Body of pancreas (tissue), 4 donors: ENCODE measurements at regions not wholly inside any gene's neighbourhood (a gene's known extent, or its start where the extent isn't known, plus 50 kb on each side); places are given as distances from the start of the nearest gene placed in this dataset.

ENCODE experiments used
- ATAC-seq: fragments of 150-250 bp; one replicate; pipeline ENCODE4 v1.9.1; 2016
- DNase-seq, 4 donors: peaks; one replicate each; pipeline ENCODE4 v3.0.0-alpha.2; 2019
- H3K27ac ChIP-seq, 4 donors: fragments of 200-600 bp; sonication (generic); 1 replicate in 3 of 4; 2 replicates in 1 of 4; pipeline versions ENCODE4 v1.5.1 to v1.6.1; 2016 to 2019; ENCODE audit warnings: mild to moderate bottlenecking in 1 of 4, mixed read lengths in 1 of 4, moderate library complexity in 1 of 4
- H3K27me3 ChIP-seq, 2 donors: fragments of 200-600 bp; sonication (generic); one replicate each; pipeline ENCODE4 v1.6.0; 2016; ENCODE audit warnings: mild to moderate bottlenecking in 1 of 2
- H3K36me3 ChIP-seq, 2 donors: fragments of 200-600 bp; sonication (generic); replicated peaks in 1 of 2; 2 replicates each; pipeline ENCODE4 v1.5.1; 2016; ENCODE audit warnings: low read depth in 2 of 2; ENCODE audit not compliant: insufficient read depth in 1 of 2
- H3K4me1 ChIP-seq: fragments of 200-600 bp; sonication (generic); one replicate; pipeline ENCODE4 v1.6.0; 2016
- H3K4me3 ChIP-seq, 2 donors: fragments of 200-600 bp; sonication (generic); 1 replicate in 1 of 2; 2 replicates in 1 of 2; pipeline ENCODE4 v1.5.1; 2016 to 2019
- H3K9me3 ChIP-seq, 3 donors: fragments of 200-600 bp; sonication (generic); 1 replicate in 2 of 3; 2 replicates in 1 of 3; pipeline ENCODE4 v1.5.1; 2016
- CTCF ChIP-seq, 7 experiments: fragments of 450-650 bp in 4 of 7; fragments of 200-600 bp in 3 of 7; sonication (generic) in 3 of 7; IDR thresholded peaks; one replicate each; pipeline ENCODE4 v1.5.1; 2016 to 2019; ENCODE audit warnings: antibody characterized with exemption in 7 of 7
- POLR2A ChIP-seq, 3 donors: fragments of 450-650 bp; IDR thresholded peaks; one replicate each; pipeline ENCODE4 v1.6.1; 2016; ENCODE audit warnings: antibody characterized with exemption in 3 of 3, mild to moderate bottlenecking in 2 of 3
- WGBS, 2 donors: methylation state at CpG; one replicate each; pipeline ENCODE4 v1.1.5; 2017; 5-methylcytosine and 5-hydroxymethylcytosine counted together
- intact Hi-C: fragments of 100-400 bp; cut with DNase I; formaldehyde crosslinking; loops from one replicate; pipeline ENCODE4 v1.15.1; 2023

GRCh38 chr3:150136242-150136641 lies 165.5 kb upstream of the PFN2 start:
- DNase-seq, result no peak
- Histone ChIP-seq H3K27ac (no peak overlapping the region), H3K4me3 (no peak overlapping the region), H3K9me3 (no peaks in the 10 kb centered on the region), H3K27me3 (no peaks in the 10 kb centered on the region), H3K4me1 (no peaks in the 10 kb centered on the region), H3K36me3 (no peaks in the 10 kb centered on the region)
- intact Hi-C loops, result no loop called here
- TF ChIP-seq CTCF (IDR thresholded peaks at IDR 0.05), result no peak
- TF ChIP-seq POLR2A (IDR thresholded peaks at IDR 0.05), result no peak
- ATAC-seq, result no peak

- TF ChIP-seq POLR2A (IDR thresholded peaks at IDR 0.05) (no peak), CTCF (IDR thresholded peaks at IDR 0.05) (no peak)
- WGBS, 2 donors, result 75 to 87% methylated on average over 1 of the region's 1 CpG
- no peaks in the 10 kb centered on the region for H3K4me1 ChIP-seq
- no peak overlapping the region for H3K4me3 ChIP-seq
- H3K27ac ChIP-seq, result no peak overlapping the region
- ATAC-seq (no peak), DNase-seq (no peak)
- no peaks in the 10 kb centered on the region for H3K36me3 ChIP-seq
- no peaks in the 10 kb centered on the region for H3K9me3 ChIP-seq
- intact Hi-C loops, result no loop called here
- H3K27me3 ChIP-seq, result no peaks in the 10 kb centered on the region
Measured at GRCh38 chr3:150135287-150135721, 164.6 kb upstream of the PFN2 start.

GRCh38 chr3:150133293-150133692 lies 162.6 kb upstream of the PFN2 start:
- no peaks in the 10 kb centered on the region for H3K36me3 ChIP-seq
- DNase-seq (no peak), ATAC-seq (no peak)
- H3K4me1 ChIP-seq, result no peaks in the 10 kb centered on the region
- no peak overlapping the region for H3K27ac ChIP-seq
- no peak overlapping the region for H3K4me3 ChIP-seq
- H3K9me3 ChIP-seq, result no peaks in the 10 kb centered on the region
- no peak for TF ChIP-seq CTCF (IDR thresholded peaks at IDR 0.05)
- no peak for TF ChIP-seq POLR2A (IDR thresholded peaks at IDR 0.05)
- no peaks in the 10 kb centered on the region for H3K27me3 ChIP-seq
- intact Hi-C loops, result no loop called here
- 47 to 63% methylated on average over 2 of the region's 2 CpGs for WGBS, 2 donors

- no peaks in the 10 kb centered on the region for H3K36me3 ChIP-seq
- intact Hi-C loops, result no loop called here
- TF ChIP-seq POLR2A (IDR thresholded peaks at IDR 0.05), result no peak
- no peak for TF ChIP-seq CTCF (IDR thresholded peaks at IDR 0.05)
- H3K4me1 ChIP-seq, result no peaks in the 10 kb centered on the region
- WGBS, 2 donors, result 55 to 56% methylated on average over 6 of the region's 6 CpGs
- no peaks in the 10 kb centered on the region for H3K9me3 ChIP-seq
- H3K4me3 ChIP-seq, result no peak overlapping the region
- ATAC-seq (no peak), DNase-seq (no peak)
- H3K27ac ChIP-seq, result no peak overlapping the region
- H3K27me3 ChIP-seq, result no peaks in the 10 kb centered on the region
Measured at GRCh38 chr3:150132101-150132749, 161.5 kb upstream of the PFN2 start.

- no peak for DNase-seq
- H3K36me3 ChIP-seq, result no peaks in the 10 kb centered on the region
- H3K4me1 ChIP-seq, result no peaks in the 10 kb centered on the region
- WGBS, 2 donors, result 74 to 85% methylated on average over 3 of the region's 3 CpGs
- H3K27ac ChIP-seq, result no peak overlapping the region
- no peak overlapping the region for H3K4me3 ChIP-seq
- ATAC-seq, result no peak
- H3K27me3 ChIP-seq, result no peaks in the 10 kb centered on the region
- TF ChIP-seq CTCF (IDR thresholded peaks at IDR 0.05), result no peak
- no peak for TF ChIP-seq POLR2A (IDR thresholded peaks at IDR 0.05)
- no peaks in the 10 kb centered on the region for H3K9me3 ChIP-seq
- intact Hi-C loops, result no loop called here
Measured at GRCh38 chr3:150131663-150132062, 161.0 kb upstream of the PFN2 start.
